ENCODE measurements at regions not wholly inside any gene's neighbourhood (a gene's known extent, or its start where the extent isn't known, plus 50 kb on each side); places are given as distances from the start of the nearest gene placed in this dataset.

- TF ChIP-seq, protein P1, sequence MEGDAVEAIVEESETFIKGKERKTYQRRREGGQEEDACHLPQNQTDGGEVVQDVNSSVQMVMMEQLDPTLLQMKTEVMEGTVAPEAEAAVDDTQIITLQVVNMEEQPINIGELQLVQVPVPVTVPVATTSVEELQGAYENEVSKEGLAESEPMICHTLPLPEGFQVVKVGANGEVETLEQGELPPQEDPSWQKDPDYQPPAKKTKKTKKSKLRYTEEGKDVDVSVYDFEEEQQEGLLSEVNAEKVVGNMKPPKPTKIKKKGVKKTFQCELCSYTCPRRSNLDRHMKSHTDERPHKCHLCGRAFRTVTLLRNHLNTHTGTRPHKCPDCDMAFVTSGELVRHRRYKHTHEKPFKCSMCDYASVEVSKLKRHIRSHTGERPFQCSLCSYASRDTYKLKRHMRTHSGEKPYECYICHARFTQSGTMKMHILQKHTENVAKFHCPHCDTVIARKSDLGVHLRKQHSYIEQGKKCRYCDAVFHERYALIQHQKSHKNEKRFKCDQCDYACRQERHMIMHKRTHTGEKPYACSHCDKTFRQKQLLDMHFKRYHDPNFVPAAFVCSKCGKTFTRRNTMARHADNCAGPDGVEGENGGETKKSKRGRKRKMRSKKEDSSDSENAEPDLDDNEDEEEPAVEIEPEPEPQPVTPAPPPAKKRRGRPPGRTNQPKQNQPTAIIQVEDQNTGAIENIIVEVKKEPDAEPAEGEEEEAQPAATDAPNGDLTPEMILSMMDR (IDR thresholded peaks at IDR 0.05; ENCODE audit: extremely low read depth, missing control alignments) = no peak
- no peak for DNase-seq (ENCODE audit: low spot score)
Observed at GRCh38 chr2:55993685-55994084, 70.1 kb upstream of the EFEMP1 start.

- TF ChIP-seq, protein P1 (IDR thresholded peaks at IDR 0.05; ENCODE audit: extremely low read depth, missing control alignments) = no peak
- DNase-seq (ENCODE audit: low spot score) = no peak
Observed at GRCh38 chr2:55995211-55995610, 71.6 kb upstream of the EFEMP1 start.

DNA sequence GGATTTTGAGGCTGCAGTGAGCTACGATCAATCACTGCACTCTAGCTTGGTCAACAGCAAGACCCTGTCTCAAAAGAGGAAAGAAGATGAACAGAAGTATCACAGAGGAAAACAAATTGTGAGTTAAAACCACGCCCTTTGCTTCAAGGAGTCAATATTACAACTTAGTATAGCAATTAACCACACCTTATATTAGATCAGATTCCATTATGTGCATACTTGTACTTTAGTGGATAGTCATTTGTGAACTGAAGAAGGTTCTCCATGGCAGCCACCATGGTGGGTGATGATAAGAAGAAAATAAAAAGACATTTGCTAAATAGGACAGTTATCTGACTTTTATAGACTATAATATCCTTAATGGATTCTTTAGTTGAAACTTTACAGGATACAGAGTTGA, 72.3 kb upstream of the EFEMP1 start:
- TF ChIP-seq, protein P1 (IDR thresholded peaks at IDR 0.05; ENCODE audit: extremely low read depth, missing control alignments) = no peak

GRCh38 chr2:55999231-55999630, 75.6 kb upstream of the EFEMP1 start:
- TF ChIP-seq, protein P1 (IDR thresholded peaks at IDR 0.05; ENCODE audit: extremely low read depth, missing control alignments) = no peak
- DNase-seq (ENCODE audit: low spot score) = no peak

More for the DNA sequence above, 72.3 kb upstream of the EFEMP1 start:
- no peak for DNase-seq (ENCODE audit: low spot score)

DNA sequence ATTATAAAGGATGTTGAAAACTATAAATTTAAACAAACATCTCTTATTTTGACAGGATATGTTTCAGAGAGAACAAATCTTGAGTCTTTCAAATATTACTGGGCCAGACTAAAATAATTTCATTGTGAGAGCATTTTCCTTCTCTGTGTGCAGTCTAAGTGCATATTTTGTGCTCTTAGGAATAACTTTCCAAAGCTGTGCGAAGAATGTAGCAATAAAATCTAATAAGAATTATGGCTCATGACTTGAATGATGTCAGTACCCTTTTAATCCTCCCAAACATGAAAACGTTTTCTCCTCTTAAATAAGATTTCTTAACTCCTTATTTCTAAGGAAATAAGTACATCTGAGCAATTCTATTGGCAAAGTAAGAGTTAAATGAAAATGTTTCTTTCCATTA, 76.2 kb upstream of the EFEMP1 start:
- DNase-seq (ENCODE audit: low spot score) = no peak
- TF ChIP-seq, protein P1 (IDR thresholded peaks at IDR 0.05; ENCODE audit: extremely low read depth, missing control alignments) = no peak

DNA sequence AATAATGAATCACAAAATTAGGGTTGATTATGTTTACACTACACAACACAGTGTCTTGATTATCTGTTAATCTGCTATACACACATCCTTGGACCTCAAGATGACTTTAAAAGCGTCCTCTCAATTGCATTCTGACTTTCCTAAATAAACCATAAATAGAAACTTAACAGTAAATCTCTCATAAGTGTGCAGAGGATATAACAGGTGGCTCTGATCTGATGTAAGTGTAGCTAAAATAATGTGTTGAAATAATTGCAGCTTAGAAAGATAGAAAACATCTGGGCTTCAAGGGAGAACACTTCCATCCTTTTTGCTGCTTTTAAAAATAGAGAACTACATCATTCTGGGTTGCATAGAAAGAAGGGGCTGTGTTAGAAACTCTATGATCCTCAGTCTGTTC, 78.4 kb upstream of the EFEMP1 start:
- DNase-seq (ENCODE audit: low spot score) = no peak
- TF ChIP-seq, protein P1 (IDR thresholded peaks at IDR 0.05; ENCODE audit: extremely low read depth, missing control alignments) = no peak

GRCh38 chr2:56008661-56009431, 85.3 kb upstream of the EFEMP1 start:
- TF ChIP-seq, protein P1 (IDR thresholded peaks at IDR 0.05; ENCODE audit: extremely low read depth, missing control alignments) = no peak
- no peak for DNase-seq (ENCODE audit: low spot score)

Data from GM20000 (cell line).